Peyer's patch (tissue), 4 donors: ENCODE measurements at regions not wholly inside any gene's neighbourhood (a gene's known extent, or its start where the extent isn't known, plus 50 kb on each side); places are given as distances from the start of the nearest gene placed in this dataset.

Experiments used
- POLR2A ChIP-seq, 2 donors: fragments of 450-650 bp; IDR thresholded peaks; one replicate each; pipeline ENCODE4 v1.5.1; 2017; ENCODE audit warnings: antibody characterized with exemption in 2 of 2, mild to moderate bottlenecking in 2 of 2, moderate library complexity in 2 of 2
- TF ChIP-seq, protein P1 (sequence below), 6 experiments: fragments of 450-650 bp in 4 of 6; fragments of 200-600 bp in 2 of 6; sonication (generic) in 1 of 6; IDR thresholded peaks; one replicate each; pipeline ENCODE4 v1.5.1; 2017 to 2019; ENCODE audit warnings: antibody characterized with exemption in 6 of 6, mild to moderate bottlenecking in 3 of 6, moderate library complexity in 1 of 6

DNA sequence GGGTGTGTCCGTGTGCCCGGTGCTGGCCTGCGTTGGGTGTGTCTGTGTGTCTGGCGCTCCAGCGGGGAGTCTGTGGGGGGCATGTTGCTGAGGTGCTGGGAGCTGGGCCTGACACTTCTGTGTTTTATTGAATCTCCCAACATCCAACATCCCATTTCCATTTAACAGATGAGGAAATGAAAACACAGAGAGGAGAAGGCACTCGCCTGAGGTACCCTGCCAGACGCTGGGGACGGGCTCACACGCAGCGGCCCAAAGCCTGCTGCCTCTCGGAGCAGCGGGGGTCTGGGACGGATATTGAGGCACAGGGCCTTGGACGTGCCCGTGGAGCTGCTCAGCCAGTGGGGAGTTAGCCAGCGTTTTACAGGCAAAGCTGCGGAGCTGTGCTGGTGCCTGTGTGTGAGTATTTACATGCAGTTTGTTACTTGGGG is 133.9 kb downstream of the DNAJB6 start:
- no peak for TF ChIP-seq POLR2A (IDR thresholded peaks at IDR 0.05)
- TF ChIP-seq, protein P1, sequence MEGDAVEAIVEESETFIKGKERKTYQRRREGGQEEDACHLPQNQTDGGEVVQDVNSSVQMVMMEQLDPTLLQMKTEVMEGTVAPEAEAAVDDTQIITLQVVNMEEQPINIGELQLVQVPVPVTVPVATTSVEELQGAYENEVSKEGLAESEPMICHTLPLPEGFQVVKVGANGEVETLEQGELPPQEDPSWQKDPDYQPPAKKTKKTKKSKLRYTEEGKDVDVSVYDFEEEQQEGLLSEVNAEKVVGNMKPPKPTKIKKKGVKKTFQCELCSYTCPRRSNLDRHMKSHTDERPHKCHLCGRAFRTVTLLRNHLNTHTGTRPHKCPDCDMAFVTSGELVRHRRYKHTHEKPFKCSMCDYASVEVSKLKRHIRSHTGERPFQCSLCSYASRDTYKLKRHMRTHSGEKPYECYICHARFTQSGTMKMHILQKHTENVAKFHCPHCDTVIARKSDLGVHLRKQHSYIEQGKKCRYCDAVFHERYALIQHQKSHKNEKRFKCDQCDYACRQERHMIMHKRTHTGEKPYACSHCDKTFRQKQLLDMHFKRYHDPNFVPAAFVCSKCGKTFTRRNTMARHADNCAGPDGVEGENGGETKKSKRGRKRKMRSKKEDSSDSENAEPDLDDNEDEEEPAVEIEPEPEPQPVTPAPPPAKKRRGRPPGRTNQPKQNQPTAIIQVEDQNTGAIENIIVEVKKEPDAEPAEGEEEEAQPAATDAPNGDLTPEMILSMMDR (IDR thresholded peaks at IDR 0.05) = no peak
